Ishikawa (cell line): ENCODE measurements at regions not wholly inside any gene's neighbourhood (a gene's known extent, or its start where the extent isn't known, plus 50 kb on each side); places are given as distances from the start of the nearest gene placed in this dataset.

Experiments used
- CEBPB ChIP-seq: IDR thresholded peaks from 2 replicates; pipeline ENCODE4 v1.6.1; 2012
- CREB1 ChIP-seq: IDR thresholded peaks from 2 replicates; pipeline ENCODE4 v1.6.1; 2012; ENCODE audit warnings: low read depth
- EGR1 ChIP-seq: IDR thresholded peaks from 2 replicates; pipeline ENCODE4 v1.6.1; 2012
- EP300 ChIP-seq: IDR thresholded peaks from 2 replicates; pipeline ENCODE4 v1.6.1; 2012; ENCODE audit warnings: borderline replicate concordance
- FOXM1 ChIP-seq: IDR thresholded peaks from 2 replicates; pipeline ENCODE4 v1.6.1; 2012; ENCODE audit warnings: low read depth, borderline replicate concordance
- NFIC ChIP-seq: IDR thresholded peaks from 2 replicates; pipeline ENCODE4 v1.6.1; 2012
- RAD21 ChIP-seq: IDR thresholded peaks from 2 replicates; pipeline ENCODE4 v1.6.1; 2012; ENCODE audit warnings: low read depth
- REST ChIP-seq: IDR thresholded peaks from 2 replicates; pipeline ENCODE4 v1.6.1; 2012; ENCODE audit warnings: low read depth, mild to moderate bottlenecking
- TAF1 ChIP-seq: IDR thresholded peaks from 2 replicates; pipeline ENCODE4 v1.6.1; 2012; ENCODE audit warnings: low read depth, mild to moderate bottlenecking
- TCF12 ChIP-seq: IDR thresholded peaks from 2 replicates; pipeline ENCODE4 v1.6.1; 2012; ENCODE audit warnings: low read depth
- TEAD4 ChIP-seq: IDR thresholded peaks from 2 replicates; pipeline ENCODE4 v1.6.1; 2012
- YY1 ChIP-seq: IDR thresholded peaks from 2 replicates; pipeline ENCODE4 v1.6.1; 2012; ENCODE audit warnings: low read depth
- ZBTB7A ChIP-seq: IDR thresholded peaks from 2 replicates; pipeline ENCODE4 v1.6.1; 2012; ENCODE audit warnings: low read depth
- TF ChIP-seq, protein P1 (sequence below): IDR thresholded peaks from 2 replicates; pipeline ENCODE4 v1.6.1; 2012
- TF ChIP-seq, protein P2 (sequence below): IDR thresholded peaks from 2 replicates; pipeline ENCODE4 v1.6.1; 2012

GRCh38 chr3:40971191-40972168 is 227.8 kb upstream of the CTNNB1 start:
- TF ChIP-seq, protein P1, sequence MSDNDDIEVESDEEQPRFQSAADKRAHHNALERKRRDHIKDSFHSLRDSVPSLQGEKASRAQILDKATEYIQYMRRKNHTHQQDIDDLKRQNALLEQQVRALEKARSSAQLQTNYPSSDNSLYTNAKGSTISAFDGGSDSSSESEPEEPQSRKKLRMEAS = no peak
- no peak for TF ChIP-seq TAF1
- no peak for TF ChIP-seq ZBTB7A
- TF ChIP-seq, protein P2, sequence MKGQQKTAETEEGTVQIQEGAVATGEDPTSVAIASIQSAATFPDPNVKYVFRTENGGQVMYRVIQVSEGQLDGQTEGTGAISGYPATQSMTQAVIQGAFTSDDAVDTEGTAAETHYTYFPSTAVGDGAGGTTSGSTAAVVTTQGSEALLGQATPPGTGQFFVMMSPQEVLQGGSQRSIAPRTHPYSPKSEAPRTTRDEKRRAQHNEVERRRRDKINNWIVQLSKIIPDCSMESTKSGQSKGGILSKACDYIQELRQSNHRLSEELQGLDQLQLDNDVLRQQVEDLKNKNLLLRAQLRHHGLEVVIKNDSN = no peak
- TF ChIP-seq RAD21 = no peak
- no peak for TF ChIP-seq TEAD4
- no peak for TF ChIP-seq YY1
- TF ChIP-seq TCF12 = no peak
- TF ChIP-seq REST = no peak
- no peak for TF ChIP-seq NFIC
- TF ChIP-seq CREB1 = no peak

- TF ChIP-seq, protein P2 = no peak
- TF ChIP-seq REST (no peak), EP300 (no peak), YY1 (no peak), TEAD4 (no peak), EGR1 (no peak), ZBTB7A (no peak), CEBPB (no peak), FOXM1 (no peak), TCF12 (no peak), TAF1 (no peak), NFIC (no peak), CREB1 (no peak), RAD21 (no peak)
- TF ChIP-seq, protein P1 = no peak
Measured at GRCh38 chr3:40972350-40972749, 227.0 kb upstream of the CTNNB1 start.

DNA sequence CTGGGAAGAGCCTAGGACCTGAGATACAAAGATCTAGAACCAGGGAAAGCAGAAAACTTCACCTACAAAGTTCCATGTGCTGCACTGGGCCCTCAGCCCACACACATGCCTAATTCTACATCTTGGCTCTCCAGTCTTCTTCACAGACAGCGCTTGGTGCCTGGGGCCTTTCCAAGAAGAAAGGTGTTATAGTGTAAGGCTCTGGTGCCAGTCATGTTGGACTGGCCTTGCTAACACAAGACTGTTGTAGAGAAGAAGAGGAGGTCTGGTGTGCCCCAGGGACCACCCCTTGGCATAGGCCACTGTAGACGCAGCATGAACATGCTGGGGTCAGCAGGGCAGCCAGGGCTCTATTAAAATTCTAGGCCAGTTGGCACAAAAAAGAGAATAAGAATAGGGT is 226.2 kb upstream of the CTNNB1 start:
- TF ChIP-seq, protein P2 = no peak
- no peak for TF ChIP-seq EP300
- no peak for TF ChIP-seq REST
- TF ChIP-seq NFIC = no peak
- no peak for TF ChIP-seq YY1
- TF ChIP-seq FOXM1 = no peak
- no peak for TF ChIP-seq EGR1
- TF ChIP-seq TCF12 = no peak
- TF ChIP-seq CEBPB = no peak
- TF ChIP-seq CREB1 = no peak
- no peak for TF ChIP-seq ZBTB7A
- TF ChIP-seq RAD21 = no peak
- no peak for TF ChIP-seq TEAD4
- TF ChIP-seq TAF1 = no peak
- TF ChIP-seq, protein P1 = no peak
